ENCODE measurements at regions not wholly inside any gene's neighbourhood (a gene's known extent, or its start where the extent isn't known, plus 50 kb on each side); places are given as distances from the start of the nearest gene placed in this dataset.

DNA sequence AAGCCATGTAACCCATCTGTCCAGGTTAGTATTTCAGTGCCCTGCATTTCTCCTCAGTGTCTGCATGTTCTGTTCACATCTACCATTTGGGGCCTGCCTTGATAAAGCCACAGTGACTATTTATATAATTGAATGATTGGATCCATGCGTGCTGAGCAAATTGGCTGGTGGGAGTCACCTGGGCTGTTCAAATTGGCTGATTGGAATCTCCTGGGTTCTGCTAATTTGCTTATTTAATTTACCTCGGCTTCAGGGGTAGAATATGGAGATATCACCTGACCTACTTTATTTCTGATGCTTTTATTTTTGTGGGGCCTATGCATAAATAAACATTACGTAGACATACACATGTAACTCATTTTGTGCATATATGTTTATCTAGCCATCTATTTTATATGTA lies 167.7 kb downstream of the ZNF486 start:
- TF ChIP-seq, protein P1, sequence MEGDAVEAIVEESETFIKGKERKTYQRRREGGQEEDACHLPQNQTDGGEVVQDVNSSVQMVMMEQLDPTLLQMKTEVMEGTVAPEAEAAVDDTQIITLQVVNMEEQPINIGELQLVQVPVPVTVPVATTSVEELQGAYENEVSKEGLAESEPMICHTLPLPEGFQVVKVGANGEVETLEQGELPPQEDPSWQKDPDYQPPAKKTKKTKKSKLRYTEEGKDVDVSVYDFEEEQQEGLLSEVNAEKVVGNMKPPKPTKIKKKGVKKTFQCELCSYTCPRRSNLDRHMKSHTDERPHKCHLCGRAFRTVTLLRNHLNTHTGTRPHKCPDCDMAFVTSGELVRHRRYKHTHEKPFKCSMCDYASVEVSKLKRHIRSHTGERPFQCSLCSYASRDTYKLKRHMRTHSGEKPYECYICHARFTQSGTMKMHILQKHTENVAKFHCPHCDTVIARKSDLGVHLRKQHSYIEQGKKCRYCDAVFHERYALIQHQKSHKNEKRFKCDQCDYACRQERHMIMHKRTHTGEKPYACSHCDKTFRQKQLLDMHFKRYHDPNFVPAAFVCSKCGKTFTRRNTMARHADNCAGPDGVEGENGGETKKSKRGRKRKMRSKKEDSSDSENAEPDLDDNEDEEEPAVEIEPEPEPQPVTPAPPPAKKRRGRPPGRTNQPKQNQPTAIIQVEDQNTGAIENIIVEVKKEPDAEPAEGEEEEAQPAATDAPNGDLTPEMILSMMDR (IDR thresholded peaks at IDR 0.05), result no peak
- TF ChIP-seq POLR2A (IDR thresholded peaks at IDR 0.05), result no peak
- no peak for TF ChIP-seq POLR2AphosphoS5 (IDR thresholded peaks at IDR 0.05; ENCODE audit: insufficient read depth in 1 of 2, low read depth in 1 of 2)
